T-helper 2 cell treated with Interferon-gamma antibody and Interleukin-4, amounts not matched to agents 5 μg/mL and 100 μg/mL, for 36 hours (primary cell): ENCODE measurements at regions not wholly inside any gene's neighbourhood (a gene's known extent, or its start where the extent isn't known, plus 50 kb on each side); places are given as distances from the start of the nearest gene placed in this dataset.
"Not testable (repeated sequence)": the region's sequence is repeated elsewhere in the genome, so short reads cannot be mapped to it uniquely, and the experiment has no call there.

Experiments used
- DNase-seq: peaks from one replicate; pipeline ENCODE4 v3.0.0; 2021; ENCODE audit warnings: low spot score
- H3K27ac Mint-ChIP-seq: one replicate; pipeline ENCODE4 v1.8.0; 2021; ENCODE audit warnings: mild to moderate bottlenecking, mixed read lengths
- H3K27me3 Mint-ChIP-seq: one replicate; pipeline ENCODE4 v1.8.0; 2021; ENCODE audit warnings: low read depth, mixed read lengths
- H3K36me3 Mint-ChIP-seq: one replicate; pipeline ENCODE4 v1.8.0; 2021; ENCODE audit warnings: low read depth, mixed read lengths
- H3K4me1 Mint-ChIP-seq: one replicate; pipeline ENCODE4 v1.8.0; 2021; ENCODE audit warnings: low read depth, mixed read lengths
- H3K4me3 Mint-ChIP-seq: one replicate; pipeline ENCODE4 v1.8.0; 2022; ENCODE audit warnings: mild to moderate bottlenecking, moderate library complexity, mixed read lengths
- H3K9me3 Mint-ChIP-seq: one replicate; pipeline ENCODE4 v1.8.0; 2021; ENCODE audit warnings: mixed read lengths

GRCh38 chr10:45056806-45057205 is 56.1 kb downstream of the ZNF22 start:
- H3K27ac Mint-ChIP-seq, DNase-seq, H3K9me3 Mint-ChIP-seq, H3K4me3 Mint-ChIP-seq, H3K27me3 Mint-ChIP-seq, H3K4me1 Mint-ChIP-seq, H3K36me3 Mint-ChIP-seq: not testable (repeated sequence)

- no peaks in the 10 kb centered on the region for H3K36me3 Mint-ChIP-seq
- no peaks in the 10 kb centered on the region for H3K9me3 Mint-ChIP-seq
- H3K27me3 Mint-ChIP-seq: peaks cover under 1% of the 10 kb centered on the region
- H3K27ac Mint-ChIP-seq: no peak overlapping the region
- H3K4me1 Mint-ChIP-seq: peaks cover 1% of the 10 kb centered on the region
- H3K4me3 Mint-ChIP-seq: no peak overlapping the region
- no peak for DNase-seq
Measured at GRCh38 chr10:45058580-45058979, 57.9 kb downstream of the ZNF22 start.

DNA sequence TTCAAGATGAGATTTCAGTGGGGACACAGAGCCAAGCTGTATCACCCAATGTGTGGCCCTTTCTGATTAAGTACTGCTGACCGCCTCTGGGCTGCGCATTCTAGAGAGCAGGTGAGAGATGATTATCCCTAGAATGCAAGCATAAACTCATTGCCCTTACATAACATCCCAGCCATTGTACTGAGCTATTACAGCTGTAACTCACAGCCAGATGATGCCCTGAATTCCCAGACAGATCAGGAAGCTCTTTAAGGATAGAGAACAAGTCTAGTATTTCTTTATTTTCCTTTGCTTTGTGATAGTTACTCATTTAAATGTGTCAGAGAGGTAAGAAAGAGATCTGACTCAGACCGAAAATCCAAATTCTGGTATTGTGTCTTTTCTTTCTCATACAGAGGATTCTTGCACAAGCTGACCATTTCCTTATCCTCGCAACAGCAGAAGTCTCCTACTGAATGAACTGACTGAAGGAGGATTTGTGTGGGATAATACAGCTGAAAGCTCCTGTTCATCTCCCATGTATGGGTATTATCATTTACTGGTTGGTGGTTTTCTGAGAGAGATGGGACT is 58.4 kb downstream of the ZNF22 start:
- no peak overlapping the region for H3K27ac Mint-ChIP-seq
- no peaks in the 10 kb centered on the region for H3K9me3 Mint-ChIP-seq
- no peak overlapping the region for H3K4me3 Mint-ChIP-seq

GRCh38 chr10:45059632-45060031 is 58.9 kb downstream of the ZNF22 start:
- DNase-seq: no peak
- Mint-ChIP-seq H3K36me3 (no peaks in the 10 kb centered on the region), H3K4me1 (peaks cover 1% of the 10 kb centered on the region), H3K27ac (no peak overlapping the region), H3K9me3 (no peaks in the 10 kb centered on the region), H3K27me3 (no peaks in the 10 kb centered on the region), H3K4me3 (no peak overlapping the region)

More for the DNA sequence above, 58.4 kb downstream of the ZNF22 start:
- DNase-seq: no peak
- Mint-ChIP-seq H3K36me3 (no peaks in the 10 kb centered on the region), H3K27me3 (no peaks in the 10 kb centered on the region), H3K4me1 (peaks cover 1% of the 10 kb centered on the region)

GRCh38 chr10:45061982-45062381 is 61.3 kb downstream of the ZNF22 start:
- Mint-ChIP-seq H3K4me1 (no peaks in the 10 kb centered on the region), H3K27me3 (peaks cover 2% of the 10 kb centered on the region), H3K4me3 (no peak overlapping the region), H3K27ac (no peak overlapping the region), H3K36me3 (no peaks in the 10 kb centered on the region), H3K9me3 (no peaks in the 10 kb centered on the region)
- no peak for DNase-seq

GRCh38 chr10:45063591-45064231 is 63.0 kb downstream of the ZNF22 start:
- DNase-seq: no peak
- no peaks in the 10 kb centered on the region for H3K36me3 Mint-ChIP-seq
- no peak overlapping the region for H3K27ac Mint-ChIP-seq
- H3K9me3 Mint-ChIP-seq: no peaks in the 10 kb centered on the region
- H3K4me3 Mint-ChIP-seq: no peak overlapping the region
- H3K4me1 Mint-ChIP-seq: no peaks in the 10 kb centered on the region
- H3K27me3 Mint-ChIP-seq: peaks cover 5% of the 10 kb centered on the region

DNA sequence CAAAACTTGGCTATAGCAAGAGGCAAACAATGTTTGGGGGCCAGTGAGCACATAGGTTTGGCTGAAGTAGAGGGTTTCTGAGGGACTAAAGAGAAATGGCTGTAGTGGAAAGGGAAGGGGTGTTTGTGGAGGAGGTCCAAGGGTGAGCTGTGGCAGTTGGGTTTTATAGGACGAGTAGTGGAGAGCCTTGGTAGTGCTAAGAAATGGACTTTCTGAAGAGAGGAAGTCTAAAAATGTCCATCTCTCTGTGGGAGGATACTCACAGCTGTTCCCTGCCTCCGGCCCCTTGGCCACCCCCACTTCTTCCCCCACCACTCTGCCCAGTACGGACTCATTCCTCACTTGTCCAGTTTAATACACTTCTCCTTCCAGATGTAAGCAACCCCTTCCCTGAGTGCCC is 64.3 kb downstream of the ZNF22 start:
- no peaks in the 10 kb centered on the region for H3K9me3 Mint-ChIP-seq
- no peaks in the 10 kb centered on the region for H3K36me3 Mint-ChIP-seq
- H3K4me3 Mint-ChIP-seq: no peak overlapping the region
- H3K27me3 Mint-ChIP-seq: peaks cover 5% of the 10 kb centered on the region
- no peak overlapping the region for H3K27ac Mint-ChIP-seq
- no peak for DNase-seq
- no peaks in the 10 kb centered on the region for H3K4me1 Mint-ChIP-seq

- no peak overlapping the region for H3K27ac Mint-ChIP-seq
- no peaks in the 10 kb centered on the region for H3K4me1 Mint-ChIP-seq
- H3K27me3 Mint-ChIP-seq: peaks cover 8% of the 10 kb centered on the region
- no peak overlapping the region for H3K4me3 Mint-ChIP-seq
- H3K36me3 Mint-ChIP-seq: no peaks in the 10 kb centered on the region
- no peaks in the 10 kb centered on the region for H3K9me3 Mint-ChIP-seq
- DNase-seq: no peak
Measured at GRCh38 chr10:45071043-45071813, 70.5 kb downstream of the ZNF22 start.

DNA sequence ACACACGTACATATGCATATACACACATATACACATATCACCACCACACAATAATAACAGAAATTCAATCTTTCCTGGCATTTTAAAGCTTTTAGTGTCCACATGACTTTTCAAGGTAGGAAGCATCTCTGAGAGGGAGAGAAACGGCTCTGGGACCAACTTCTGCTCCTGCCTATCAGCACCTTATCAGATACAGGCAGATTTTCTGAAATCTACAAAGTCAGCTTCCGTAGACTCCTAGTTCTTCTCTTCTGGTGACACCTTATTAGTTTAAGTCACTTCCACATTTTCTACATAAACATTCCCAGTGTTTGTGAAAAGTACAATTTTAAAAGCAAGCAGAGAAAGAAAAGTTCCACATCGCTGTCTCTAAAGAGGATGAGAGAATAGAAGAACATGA is 74.5 kb downstream of the ZNF22 start:
- Mint-ChIP-seq H3K9me3 (no peaks in the 10 kb centered on the region), H3K4me1 (no peaks in the 10 kb centered on the region), H3K4me3 (no peak overlapping the region), H3K27ac (no peak overlapping the region), H3K36me3 (no peaks in the 10 kb centered on the region), H3K27me3 (peaks cover 7% of the 10 kb centered on the region)
- no peak for DNase-seq

DNA sequence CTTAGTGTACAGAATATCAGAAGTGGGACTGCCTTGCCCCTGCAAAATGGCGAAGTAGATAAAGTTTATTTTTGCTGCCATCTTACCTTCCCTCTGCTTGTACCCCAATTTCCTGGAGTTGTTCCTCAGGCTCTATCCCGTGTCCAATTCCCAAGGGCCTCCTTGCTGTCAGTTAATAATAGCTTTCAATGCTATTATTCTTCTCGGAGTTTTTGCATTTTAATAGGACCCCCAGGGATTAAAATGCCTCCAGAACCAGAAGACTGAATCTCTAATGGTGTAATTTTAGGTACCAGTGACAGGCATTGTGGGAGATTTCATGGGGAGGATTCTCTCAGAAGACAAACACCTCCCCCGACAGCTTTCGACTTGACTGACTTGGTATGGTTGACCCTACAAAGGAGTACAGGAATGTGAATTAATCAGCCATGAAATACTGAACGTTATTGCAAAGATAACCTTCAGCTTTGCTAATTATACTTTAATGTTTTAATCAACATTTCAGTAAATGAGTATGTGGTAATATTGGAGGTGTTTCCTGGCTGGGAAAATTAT is 75.2 kb downstream of the ZNF22 start:
- Mint-ChIP-seq H3K9me3 (no peaks in the 10 kb centered on the region), H3K4me1 (no peaks in the 10 kb centered on the region), H3K36me3 (no peaks in the 10 kb centered on the region), H3K27ac (no peak overlapping the region), H3K27me3 (peaks cover 7% of the 10 kb centered on the region), H3K4me3 (no peak overlapping the region)
- no peak for DNase-seq

DNA sequence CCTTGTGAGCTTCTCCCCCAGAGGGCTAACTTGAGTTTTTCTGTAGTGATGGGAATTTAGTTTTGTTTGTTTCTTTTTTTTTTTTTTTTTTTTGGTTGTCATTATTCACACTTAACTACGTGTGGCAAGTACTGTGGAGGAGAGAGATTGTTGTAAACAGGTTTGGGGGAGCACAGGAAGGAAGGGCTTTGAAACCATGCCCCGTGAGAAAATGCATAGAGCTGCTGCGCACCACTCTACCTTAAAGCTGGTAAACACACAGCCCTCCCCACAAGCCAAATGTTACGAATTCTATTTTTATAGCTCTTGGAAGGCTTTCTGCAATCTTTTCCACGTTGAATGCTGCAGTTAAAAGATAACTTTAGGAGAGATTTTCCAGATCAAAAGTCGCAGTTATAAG is 76.2 kb downstream of the ZNF22 start:
- Mint-ChIP-seq H3K27ac (no peak overlapping the region), H3K9me3 (no peaks in the 10 kb centered on the region), H3K4me3 (no peak overlapping the region), H3K27me3 (peaks cover 7% of the 10 kb centered on the region), H3K36me3 (no peaks in the 10 kb centered on the region), H3K4me1 (no peaks in the 10 kb centered on the region)
- no peak for DNase-seq

DNA sequence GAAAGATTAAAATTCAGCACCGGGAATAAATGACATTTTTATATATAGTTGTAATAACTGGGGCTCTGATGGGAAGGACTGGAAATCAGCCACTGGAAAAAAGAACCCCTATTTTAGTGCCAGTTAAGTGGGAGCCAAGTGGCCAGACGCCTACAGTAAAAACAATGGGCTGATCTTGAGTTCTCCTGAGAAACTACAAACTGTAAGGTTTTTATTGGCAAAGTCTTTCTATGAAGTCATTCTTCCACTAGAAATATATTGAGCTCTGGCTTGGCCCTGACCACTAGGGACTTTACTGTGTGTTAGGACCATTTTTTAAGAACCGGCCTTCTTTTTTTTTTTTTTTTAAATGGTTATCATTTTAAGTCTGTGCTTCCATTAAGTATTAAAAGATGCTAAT is 79.6 kb downstream of the ZNF22 start:
- Mint-ChIP-seq H3K4me3 (no peak overlapping the region), H3K4me1 (no peaks in the 10 kb centered on the region), H3K36me3 (no peaks in the 10 kb centered on the region), H3K9me3 (peaks cover 5% of the 10 kb centered on the region), H3K27ac (no peak overlapping the region), H3K27me3 (peaks cover 7% of the 10 kb centered on the region)
- DNase-seq: no peak

GRCh38 chr10:45082176-45082575 is 81.5 kb downstream of the ZNF22 start:
- Mint-ChIP-seq H3K27me3 (peaks cover 4% of the 10 kb centered on the region), H3K4me1 (no peaks in the 10 kb centered on the region), H3K4me3 (no peak overlapping the region), H3K9me3 (peaks cover 10% of the 10 kb centered on the region), H3K36me3 (no peaks in the 10 kb centered on the region), H3K27ac (no peak overlapping the region)
- DNase-seq: no peak

DNA sequence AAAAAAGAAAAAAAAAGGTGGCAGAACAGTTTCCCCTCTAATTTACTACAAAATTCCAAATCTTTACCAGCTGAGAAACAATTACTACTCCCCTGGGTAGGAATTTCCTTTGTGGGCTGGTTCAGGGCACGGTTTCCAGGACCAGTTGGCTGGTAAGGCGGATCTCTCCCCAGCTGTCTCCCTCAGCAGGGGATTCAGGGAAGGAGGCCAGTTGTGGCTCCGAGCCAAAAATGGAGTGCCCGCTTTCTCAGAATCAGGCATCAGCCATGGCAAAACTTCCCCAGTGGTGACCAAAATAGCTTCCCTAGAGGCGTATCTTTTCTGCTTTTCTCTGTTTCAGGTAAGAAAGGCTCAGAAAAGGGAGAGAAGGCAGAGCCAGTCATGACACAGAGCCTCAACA is 91.2 kb downstream of the ZNF22 start:
- no peaks in the 10 kb centered on the region for H3K9me3 Mint-ChIP-seq
- H3K4me3 Mint-ChIP-seq: no peak overlapping the region
- no peak for DNase-seq
- H3K27me3 Mint-ChIP-seq: peaks cover 14% of the 10 kb centered on the region
- H3K4me1 Mint-ChIP-seq: no peaks in the 10 kb centered on the region
- H3K36me3 Mint-ChIP-seq: no peaks in the 10 kb centered on the region
- no peak overlapping the region for H3K27ac Mint-ChIP-seq
